ENCODE measurements at regions not wholly inside any gene's neighbourhood (a gene's known extent, or its start where the extent isn't known, plus 50 kb on each side); places are given as distances from the start of the nearest gene placed in this dataset.

DNA sequence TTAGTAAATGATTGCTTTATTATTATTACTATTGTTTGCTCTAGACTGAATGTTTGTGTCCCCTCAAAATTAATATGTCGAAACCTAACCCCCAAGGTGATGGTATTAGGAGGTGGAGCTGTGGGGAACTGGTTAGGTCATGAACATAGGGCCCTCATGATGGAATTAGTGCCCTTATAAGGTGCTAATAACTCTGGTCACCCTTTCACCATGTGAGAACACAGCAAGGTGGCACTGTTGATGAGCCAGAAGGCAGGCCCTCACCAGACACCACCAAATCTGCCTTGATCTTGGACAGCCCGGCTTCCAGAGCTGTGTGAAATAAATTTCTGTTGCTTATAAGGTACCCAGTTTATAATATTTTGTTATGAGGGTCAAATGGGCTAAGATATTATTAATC, 95.8 kb downstream of the BDNF start:
- no TSS peak for BruUV-seq (replicated peaks)
- H3K27ac ChIP-seq (ENCODE audit: low read depth, low read length, poor library complexity, severe bottlenecking): no peak overlapping the region
- TF ChIP-seq CTCF (conservative IDR thresholded peaks at IDR 0.05; ENCODE audit: low read depth, low read length) (no peak), EZH2 (IDR thresholded peaks at IDR 0.05; ENCODE audit: borderline replicate concordance, low read depth, low read length, poor library complexity, severe bottlenecking) (no peak)
- POLR2A ChIA-PET (ENCODE audit: low non-redundant PET): no interaction called here
- CTCF ChIA-PET: no interaction called here
- no peaks in the 10 kb centered on the region for H3K36me3 ChIP-seq (ENCODE audit: insufficient read depth, low read length, poor library complexity, severe bottlenecking)
- intact Hi-C loops (cut with micrococcal nuclease; ENCODE audit: unreplicated experiment): no loop called here
- DNase-seq (ENCODE audit: low spot score): no peak
- no peak overlapping the region for H3K4me3 ChIP-seq (ENCODE audit: low read depth, low read length, poor library complexity, severe bottlenecking)
- no peaks in the 10 kb centered on the region for H3K9me3 ChIP-seq (ENCODE audit: low read depth, low read length, poor library complexity, severe bottlenecking)
- H3K4me1 ChIP-seq (ENCODE audit: insufficient read depth, low read length, poor library complexity, severe bottlenecking): no peaks in the 10 kb centered on the region
- H3K27me3 ChIP-seq (replicated peaks; ENCODE audit: insufficient read depth, low read depth, low read length, poor library complexity): peaks cover 64% of the 10 kb centered on the region

DNA sequence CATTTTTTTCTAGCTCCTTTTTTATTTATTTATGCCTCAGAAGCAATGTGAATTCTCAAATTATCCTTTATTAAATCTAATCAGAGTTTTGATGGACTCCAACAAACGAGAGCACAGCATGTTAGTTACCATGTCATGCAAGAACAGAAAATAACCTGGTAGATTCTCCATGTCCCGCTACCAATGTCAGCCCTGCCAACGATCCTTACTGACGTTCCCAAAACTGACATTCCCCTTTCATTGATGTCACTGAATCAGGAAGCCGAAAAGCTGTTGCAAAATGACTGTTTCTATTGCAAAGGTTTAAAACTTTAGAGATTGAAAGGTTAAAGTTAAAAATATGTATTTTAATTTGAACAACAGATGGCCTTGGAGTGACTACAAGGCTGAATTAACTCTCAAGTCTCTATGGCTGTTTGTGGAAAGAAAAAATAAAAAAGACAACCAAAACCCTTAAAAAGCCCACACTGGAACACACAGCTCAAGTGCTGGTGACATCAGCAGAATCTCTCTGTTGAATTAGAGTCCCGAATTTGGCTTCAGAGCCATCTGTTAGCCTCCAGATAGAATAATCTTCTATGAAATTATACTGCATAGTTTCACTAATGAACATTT, 96.8 kb downstream of the BDNF start:
- Histone ChIP-seq H3K9me3 (ENCODE audit: low read depth, low read length, poor library complexity, severe bottlenecking) (no peaks in the 10 kb centered on the region), H3K36me3 (ENCODE audit: insufficient read depth, low read length, poor library complexity, severe bottlenecking) (no peaks in the 10 kb centered on the region), H3K4me1 (ENCODE audit: insufficient read depth, low read length, poor library complexity, severe bottlenecking) (no peaks in the 10 kb centered on the region), H3K4me3 (ENCODE audit: low read depth, low read length, poor library complexity, severe bottlenecking) (no peak overlapping the region), H3K27me3 (replicated peaks; ENCODE audit: insufficient read depth, low read depth, low read length, poor library complexity) (peaks cover 55% of the 10 kb centered on the region), H3K27ac (ENCODE audit: low read depth, low read length, poor library complexity, severe bottlenecking) (no peak overlapping the region)
- no peak for DNase-seq (ENCODE audit: low spot score)
- TF ChIP-seq CTCF (conservative IDR thresholded peaks at IDR 0.05; ENCODE audit: low read depth, low read length): no peak
- no peak for TF ChIP-seq EZH2 (IDR thresholded peaks at IDR 0.05; ENCODE audit: borderline replicate concordance, low read depth, low read length, poor library complexity, severe bottlenecking)
- no TSS peak for BruUV-seq (replicated peaks)
- POLR2A ChIA-PET (ENCODE audit: low non-redundant PET): no interaction called here
- intact Hi-C loops (cut with micrococcal nuclease; ENCODE audit: unreplicated experiment): no loop called here
- CTCF ChIA-PET: no interaction called here

DNA sequence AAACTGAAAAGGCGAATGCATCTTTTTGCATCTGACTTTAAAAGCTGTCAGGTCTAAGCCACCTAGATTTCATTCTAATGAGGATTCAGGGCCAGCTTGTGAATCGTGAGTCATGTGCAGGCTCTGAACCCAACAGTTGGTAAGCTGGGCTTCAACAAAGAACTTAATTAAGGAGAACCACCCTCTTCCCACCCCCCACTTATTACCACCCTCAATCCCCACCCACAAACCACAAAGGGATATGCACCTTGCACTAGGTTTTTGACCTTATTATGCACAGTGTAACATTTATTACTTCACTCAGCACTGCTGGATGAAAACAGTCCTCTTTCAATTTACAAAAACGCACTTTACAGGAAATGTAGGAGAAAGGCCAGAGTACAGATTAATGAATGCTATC, 94.1 kb upstream of the LIN7C start:
- BruUV-seq (replicated peaks): no TSS peak
- TF ChIP-seq CTCF (conservative IDR thresholded peaks at IDR 0.05; ENCODE audit: low read depth, low read length): no peak
- no peak for TF ChIP-seq EZH2 (IDR thresholded peaks at IDR 0.05; ENCODE audit: borderline replicate concordance, low read depth, low read length, poor library complexity, severe bottlenecking)
- Histone ChIP-seq H3K36me3 (ENCODE audit: insufficient read depth, low read length, poor library complexity, severe bottlenecking) (no peaks in the 10 kb centered on the region), H3K4me1 (ENCODE audit: insufficient read depth, low read length, poor library complexity, severe bottlenecking) (no peaks in the 10 kb centered on the region), H3K4me3 (ENCODE audit: low read depth, low read length, poor library complexity, severe bottlenecking) (no peak overlapping the region), H3K27me3 (replicated peaks; ENCODE audit: insufficient read depth, low read depth, low read length, poor library complexity) (peaks cover 31% of the 10 kb centered on the region), H3K27ac (ENCODE audit: low read depth, low read length, poor library complexity, severe bottlenecking) (no peak overlapping the region), H3K9me3 (ENCODE audit: low read depth, low read length, poor library complexity, severe bottlenecking) (no peaks in the 10 kb centered on the region)
- CTCF ChIA-PET: interaction anchor here (0.7 kb wide), 1 partner anchor 1665 kb away, joined by 4 read pairs; no protein-coding TSS in a partner anchor
- DNase-seq (ENCODE audit: low spot score): no peak
- intact Hi-C loops (cut with micrococcal nuclease; ENCODE audit: unreplicated experiment): no loop called here
- POLR2A ChIA-PET (ENCODE audit: low non-redundant PET): no interaction called here
